SK-N-DZ (cell line): ENCODE measurements at regions not wholly inside any gene's neighbourhood (a gene's known extent, or its start where the extent isn't known, plus 50 kb on each side); places are given as distances from the start of the nearest gene placed in this dataset.

Experiments
- DNase-seq: peaks from one replicate; pipeline ENCODE4 v3.0.0-alpha.2; 2015; ENCODE audit warnings: low spot score

GRCh38 chr13:99053636-99054233 is 75.9 kb upstream of the DOCK9 start:
- DNase-seq, result peak; percentile 26

GRCh38 chr13:99055281-99055680 is 77.4 kb upstream of the DOCK9 start:
- no peak for DNase-seq

GRCh38 chr13:99055735-99056134 is 77.9 kb upstream of the DOCK9 start:
- no peak for DNase-seq

GRCh38 chr13:99056381-99057014 is 78.6 kb upstream of the DOCK9 start:
- no peak for DNase-seq

- DNase-seq, result peak; percentile 10
Observed at GRCh38 chr13:99057310-99057975, 79.6 kb upstream of the DOCK9 start.

- no peak for DNase-seq
Observed at GRCh38 chr13:99058527-99059495, 80.9 kb upstream of the DOCK9 start.

GRCh38 chr13:99059498-99060075 is 81.7 kb upstream of the DOCK9 start:
- no peak for DNase-seq

GRCh38 chr13:99061411-99061810 is 83.5 kb upstream of the DOCK9 start:
- no peak for DNase-seq

- DNase-seq, result no peak
Observed at GRCh38 chr13:99062593-99062992, 84.7 kb upstream of the DOCK9 start.

GRCh38 chr13:99063178-99063577 is 85.3 kb upstream of the DOCK9 start:
- no peak for DNase-seq

- no peak for DNase-seq
Observed at GRCh38 chr13:99063952-99064351, 86.1 kb upstream of the DOCK9 start.

GRCh38 chr13:99064624-99065234 is 86.9 kb upstream of the DOCK9 start:
- no peak for DNase-seq

- no peak for DNase-seq
Observed at GRCh38 chr13:99065235-99066015, 87.6 kb upstream of the DOCK9 start.

- DNase-seq, result no peak
Observed at GRCh38 chr13:99066219-99066618, 88.4 kb upstream of the DOCK9 start.

- DNase-seq, result no peak
Observed at GRCh38 chr13:99067159-99067985, 89.5 kb upstream of the DOCK9 start.

GRCh38 chr13:99071211-99071610 is 93.3 kb upstream of the DOCK9 start:
- no peak for DNase-seq

GRCh38 chr13:99071666-99072065 is 93.8 kb upstream of the DOCK9 start:
- DNase-seq, result no peak

- no peak for DNase-seq
Observed at GRCh38 chr13:99072356-99072755, 94.5 kb upstream of the DOCK9 start.

- no peak for DNase-seq
Observed at GRCh38 chr13:99072941-99073340, 95.1 kb upstream of the DOCK9 start.
